IMR-90 (cell line): ENCODE measurements at regions not wholly inside any gene's neighbourhood (a gene's known extent, or its start where the extent isn't known, plus 50 kb on each side); places are given as distances from the start of the nearest gene placed in this dataset.
A peak's percentile ranks its signal among the peaks of the same experiment; 100 is the strongest.

Source experiments
- ATAC-seq: fragments of 200-7000 bp; cut with Tn5 transposase; 2 replicates; pipeline ENCODE4 v1.9.1; 2020; ENCODE audit warnings: low read depth, mild to moderate bottlenecking, moderate library complexity
- BruUV-seq: library from RNA; stranded (reverse); fragments of 400-500 nt; replicated peaks from 2 replicates; lab custom pipeline; 2021; lab: Mats Ljungman, UMichigan
- CTCF ChIA-PET: fragments of 300-600 bp; formaldehyde crosslinking; extraction: SDS; loops from one replicate; lab custom pipeline; 2021; ENCODE audit warnings: antibody characterized with exemption; lab: Yijun Ruan, JAX
- POLR2A ChIA-PET: fragments of 300-600 bp; sonication (Branson Sonifier 250); formaldehyde crosslinking; loops from one replicate; lab custom pipeline; 2022; ENCODE audit warnings: antibody characterized with exemption; ENCODE audit not compliant: unreplicated experiment; lab: Charles Lee
- DNase-seq: peaks from one replicate; pipeline ENCODE4 v3.0.0; 2013
- H2AFZ ChIP-seq: replicated peaks from 2 replicates; pipeline ENCODE3; 2013; ENCODE audit warnings: low read length, mild to moderate bottlenecking; ENCODE audit not compliant: poor library complexity
- H2AK5ac ChIP-seq: 2 replicates; pipeline ENCODE4 v1.6.1; 2013; ENCODE audit warnings: low read depth, low read length, inconsistent platforms
- H2AK9ac ChIP-seq: replicated peaks from 2 replicates; pipeline ENCODE3; 2013; ENCODE audit warnings: mild to moderate bottlenecking, low read depth, low read length, moderate library complexity; ENCODE audit not compliant: poor library complexity
- H2BK120ac ChIP-seq: 2 replicates; pipeline ENCODE4 v1.6.1; 2013; ENCODE audit warnings: low read depth, low read length, inconsistent platforms
- H2BK15ac ChIP-seq: 3 replicates; pipeline ENCODE4 v1.6.1; 2013; ENCODE audit warnings: low read depth, low read length, inconsistent platforms
- H2BK20ac ChIP-seq: 2 replicates; pipeline ENCODE4 v1.6.1; 2013; ENCODE audit warnings: low read depth, mild to moderate bottlenecking, inconsistent platforms, low read length, moderate library complexity
- H2BK5ac ChIP-seq: 2 replicates; pipeline ENCODE4 v1.6.1; 2013; ENCODE audit warnings: mild to moderate bottlenecking, low read depth, low read length, inconsistent platforms; ENCODE audit not compliant: poor library complexity, severe bottlenecking
- H3K14ac ChIP-seq: replicated peaks from 2 replicates; pipeline ENCODE4 v1.6.1; 2013; ENCODE audit warnings: low read depth, low read length, inconsistent platforms
- H3K18ac ChIP-seq: 2 replicates; pipeline ENCODE4 v1.6.1; 2013; ENCODE audit warnings: low read depth, low read length, control low read depth
- H3K23ac ChIP-seq: 2 replicates; pipeline ENCODE4 v1.6.1; 2013; ENCODE audit warnings: low read depth, low read length, inconsistent platforms
- H3K27ac ChIP-seq: 2 replicates; pipeline ENCODE4 v1.5.1; 2013; ENCODE audit warnings: mild to moderate bottlenecking, control low read depth, low read length; ENCODE audit not compliant: insufficient read depth
- H3K27me3 ChIP-seq: 2 replicates; pipeline ENCODE4 v1.6.1; 2013; ENCODE audit warnings: low read length; ENCODE audit not compliant: control insufficient read depth, insufficient read depth
- H3K36me3 ChIP-seq: 2 replicates; pipeline ENCODE4 v1.6.1; 2013; ENCODE audit warnings: low read length, mixed read lengths; ENCODE audit not compliant: control insufficient read depth, insufficient read depth
- H3K4ac ChIP-seq: 2 replicates; pipeline ENCODE4 v1.6.1; 2013; ENCODE audit warnings: low read depth, low read length, inconsistent platforms
- H3K4me1 ChIP-seq: 2 replicates; pipeline ENCODE4 v1.6.1; 2013; ENCODE audit warnings: low read length, mixed read lengths; ENCODE audit not compliant: control insufficient read depth, insufficient read depth
- H3K4me2 ChIP-seq: 2 replicates; pipeline ENCODE4 v1.6.1; 2013; ENCODE audit warnings: low read depth, mild to moderate bottlenecking, control low read depth, low read length, moderate library complexity
- H3K4me3 ChIP-seq: 2 replicates; pipeline ENCODE4 v1.5.1; 2013; ENCODE audit warnings: low read depth, mild to moderate bottlenecking, control low read depth, low read length, moderate library complexity; ENCODE audit not compliant: insufficient read depth
- H3K56ac ChIP-seq: 2 replicates; pipeline ENCODE4 v1.6.1; 2013; ENCODE audit warnings: low read length, inconsistent platforms; ENCODE audit not compliant: insufficient read depth; ENCODE audit errors: extremely low read depth
- H3K79me1 ChIP-seq, 2 experiments: 2 replicates each; pipeline ENCODE4 v1.6.1; 2013; ENCODE audit warnings: low read length in 2 of 2, inconsistent platforms in 1 of 2, low read depth in 1 of 2
- H3K9ac ChIP-seq: 2 replicates; pipeline ENCODE4 v1.6.1; 2013; ENCODE audit warnings: low read depth, low read length, control low read depth
- H3K9me1 ChIP-seq: 2 replicates; pipeline ENCODE4 v1.6.1; 2013; ENCODE audit warnings: low read length, inconsistent platforms; ENCODE audit not compliant: insufficient read depth
- H3K9me3 ChIP-seq: 2 replicates; pipeline ENCODE4 v1.6.1; 2013; ENCODE audit warnings: low read length; ENCODE audit not compliant: control insufficient read depth, insufficient read depth
- H4K20me1 ChIP-seq: 2 replicates; pipeline ENCODE4 v1.6.1; 2013; ENCODE audit warnings: low read length, inconsistent platforms; ENCODE audit not compliant: insufficient read depth
- H4K5ac ChIP-seq: 2 replicates; pipeline ENCODE4 v1.6.1; 2013; ENCODE audit warnings: mild to moderate bottlenecking, low read depth, low read length, control low read depth
- H4K8ac ChIP-seq, 2 experiments: 2 replicates each; pipeline ENCODE4 v1.6.1; 2013; ENCODE audit warnings: low read depth in 2 of 2, low read length in 2 of 2, control low read depth in 1 of 2, inconsistent platforms in 1 of 2
- H4K91ac ChIP-seq: 2 replicates; pipeline ENCODE4 v1.6.1; 2013; ENCODE audit warnings: low read depth, low read length, inconsistent platforms; ENCODE audit not compliant: insufficient read depth
- MAFK ChIP-seq: IDR thresholded peaks from 2 replicates; pipeline ENCODE4 v1.6.1; 2012; ENCODE audit warnings: low read depth, low read length, improper control_type of control experiment
- POLR2A ChIP-seq: IDR thresholded peaks from 2 replicates; pipeline ENCODE4 v1.6.1; 2012; ENCODE audit warnings: mild to moderate bottlenecking, low read depth, low read length
- RAD21 ChIP-seq: IDR thresholded peaks from 2 replicates; pipeline ENCODE4 v1.6.1; 2012; ENCODE audit warnings: low read length, improper control_type of control experiment
- WGBS, 2 experiments: methylation state at CpG; one replicate each; pipeline versions ENCODE4 v1.1.5 to v1.1.7; 2013; ENCODE audit warnings: missing lambda C conversion rate in 2 of 2; ENCODE audit not compliant: insufficient read length in 1 of 2; ENCODE audit errors: extremely low coverage in 2 of 2; 5-methylcytosine and 5-hydroxymethylcytosine counted together
- dilution Hi-C: fragments of 300-500 bp; cut with HindIII; formaldehyde crosslinking; loops from one replicate; pipeline ENCODE4 v1.14.3; 2018; ENCODE audit warnings: low sequenced_read_pairs; ENCODE audit not compliant: unreplicated experiment
- in situ Hi-C: fragments of 300-500 bp; cut with MboI; formaldehyde crosslinking; loops from 3 replicates; pipeline ENCODE4 v1.14.3; 2019; ENCODE audit warnings: low sequenced_read_pairs, inconsistent platforms, mixed read lengths
- intact Hi-C: fragments of 100-400 bp; cut with micrococcal nuclease; formaldehyde crosslinking; loops from 2 replicates; pipeline ENCODE4 v1.10.0; 2022

DNA sequence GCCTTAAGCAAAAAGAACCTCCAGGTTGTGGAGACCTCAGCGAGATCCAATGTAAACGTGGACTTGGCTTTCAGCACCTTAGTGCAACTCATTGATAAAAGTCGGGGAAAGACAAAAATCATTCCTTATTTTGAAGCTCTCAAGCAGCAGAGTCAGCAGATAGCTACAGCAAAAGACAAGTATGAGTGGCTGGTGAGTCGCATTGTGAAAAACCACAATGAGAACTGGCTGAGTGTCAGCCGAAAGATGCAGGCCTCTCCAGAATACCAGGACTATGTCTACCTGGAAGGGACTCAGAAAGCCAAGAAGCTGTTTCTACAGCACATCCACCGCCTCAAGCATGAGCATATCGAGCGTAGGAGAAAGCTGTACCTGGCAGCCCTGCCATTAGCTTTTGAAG lies 58.5 kb downstream of the ARHGAP35 start:
- in situ Hi-C loops (no loop called here), dilution Hi-C loops (no loop called here), intact Hi-C loops (no loop called here)
- H2AK9ac ChIP-seq: no peak overlapping the region
- no peak overlapping the region for H4K8ac ChIP-seq
- no peak overlapping the region for H3K27ac ChIP-seq
- H3K23ac ChIP-seq: no peak overlapping the region
- POLR2A ChIA-PET: no interaction called here
- H3K4me1 ChIP-seq: peaks cover 7% of the 10 kb centered on the region
- no peak for TF ChIP-seq POLR2A
- TF ChIP-seq MAFK: peak; percentile 83
- TF ChIP-seq RAD21: no peak
- no peak overlapping the region for H3K14ac ChIP-seq
- CTCF ChIA-PET: interaction anchor here (0.7 kb wide), 1 partner anchor 1539 kb away, joined by 3 read pairs; no protein-coding TSS in a partner anchor
- H3K9me1 ChIP-seq: peaks cover 23% of the 10 kb centered on the region
- no peak overlapping the region for H2AK5ac ChIP-seq
- BruUV-seq: no TSS peak
- no peak overlapping the region for H3K56ac ChIP-seq
- H4K5ac ChIP-seq: no peak overlapping the region
- H2BK5ac ChIP-seq: no peak overlapping the region
- peaks cover 32% of the 10 kb centered on the region for H3K36me3 ChIP-seq
- no peak overlapping the region for H2BK15ac ChIP-seq
- no peak overlapping the region for H2AFZ ChIP-seq
- H3K27me3 ChIP-seq: no peaks in the 10 kb centered on the region
- 39% methylated on average over 5 of the region's 8 CpGs; no CpG with 5 or more reads in 1 of the 2 experiments for WGBS, 2 experiments
- H2BK20ac ChIP-seq: no peak overlapping the region
- H4K91ac ChIP-seq: no peak overlapping the region
- no peak overlapping the region for H3K9ac ChIP-seq
- no peak overlapping the region for H3K4ac ChIP-seq
- no peak overlapping the region for H3K4me3 ChIP-seq
- H2BK120ac ChIP-seq: no peak overlapping the region
- no peak overlapping the region for H3K18ac ChIP-seq
- no peaks in the 10 kb centered on the region for H3K9me3 ChIP-seq
- ATAC-seq (peak; percentile 71), DNase-seq (peak; percentile 75)
- peaks cover 61 to 89% of the 10 kb centered on the region in 2 experiments for H3K79me1 ChIP-seq
- no peak overlapping the region for H3K4me2 ChIP-seq
- H4K20me1 ChIP-seq: peaks cover 47% of the 10 kb centered on the region
